ENCODE measurements at regions not wholly inside any gene's neighbourhood (a gene's known extent, or its start where the extent isn't known, plus 50 kb on each side); places are given as distances from the start of the nearest gene placed in this dataset.

- H3K36me3 ChIP-seq (replicated peaks; ENCODE audit: low read depth, low read length): no peaks in the 10 kb centered on the region
- no peaks in the 10 kb centered on the region for H3K9me3 ChIP-seq (ENCODE audit: insufficient read depth, low read length)
- no peak overlapping the region for H3K4me2 ChIP-seq (ENCODE audit: low read length)
- no peaks in the 10 kb centered on the region for H3K79me2 ChIP-seq (ENCODE audit: low read length)
- no peak overlapping the region for H2AFZ ChIP-seq (ENCODE audit: low read depth, low read length)
- H4K20me1 ChIP-seq (ENCODE audit: insufficient read depth, low read length): no peaks in the 10 kb centered on the region
- H3K9ac ChIP-seq (ENCODE audit: low read length): no peak overlapping the region
- no peaks in the 10 kb centered on the region for H3K27me3 ChIP-seq (ENCODE audit: low read depth, low read length)
- peaks cover 17% of the 10 kb centered on the region for H3K4me1 ChIP-seq (ENCODE audit: low read length)
- no peak overlapping the region for H3K27ac ChIP-seq (ENCODE audit: low read length)
- H3K4me3 ChIP-seq (ENCODE audit: low read length): no peak overlapping the region
- TF ChIP-seq EZH2phosphoT487 (IDR thresholded peaks at IDR 0.05; ENCODE audit: low read depth): no peak
- TF ChIP-seq CTCF (IDR thresholded peaks at IDR 0.05; ENCODE audit: low read depth, low read length): no peak
Observed at GRCh38 chr20:40773376-40773775, 84.3 kb upstream of the MAFB start.

- no peaks in the 10 kb centered on the region for H3K27me3 ChIP-seq (ENCODE audit: low read depth, low read length)
- no peaks in the 10 kb centered on the region for H3K36me3 ChIP-seq (replicated peaks; ENCODE audit: low read depth, low read length)
- no peak overlapping the region for H3K4me2 ChIP-seq (ENCODE audit: low read length)
- no peaks in the 10 kb centered on the region for H4K20me1 ChIP-seq (ENCODE audit: insufficient read depth, low read length)
- no peaks in the 10 kb centered on the region for H3K79me2 ChIP-seq (ENCODE audit: low read length)
- H3K4me3 ChIP-seq (ENCODE audit: low read length): no peak overlapping the region
- H3K4me1 ChIP-seq (ENCODE audit: low read length): peaks cover 26% of the 10 kb centered on the region
- no peak for TF ChIP-seq CTCF (IDR thresholded peaks at IDR 0.05; ENCODE audit: low read depth, low read length)
- TF ChIP-seq EZH2phosphoT487 (IDR thresholded peaks at IDR 0.05; ENCODE audit: low read depth): no peak
- H3K27ac ChIP-seq (ENCODE audit: low read length): no peak overlapping the region
- H3K9ac ChIP-seq (ENCODE audit: low read length): no peak overlapping the region
- no peak overlapping the region for H2AFZ ChIP-seq (ENCODE audit: low read depth, low read length)
- H3K9me3 ChIP-seq (ENCODE audit: insufficient read depth, low read length): no peaks in the 10 kb centered on the region
Observed at GRCh38 chr20:40774252-40774651, 85.2 kb upstream of the MAFB start.

GRCh38 chr20:40775561-40776146 lies 86.6 kb upstream of the MAFB start:
- no peak overlapping the region for H3K27ac ChIP-seq (ENCODE audit: low read length)
- no peak overlapping the region for H3K4me2 ChIP-seq (ENCODE audit: low read length)
- no peaks in the 10 kb centered on the region for H4K20me1 ChIP-seq (ENCODE audit: insufficient read depth, low read length)
- no peaks in the 10 kb centered on the region for H3K9me3 ChIP-seq (ENCODE audit: insufficient read depth, low read length)
- no peaks in the 10 kb centered on the region for H3K27me3 ChIP-seq (ENCODE audit: low read depth, low read length)
- TF ChIP-seq CTCF (IDR thresholded peaks at IDR 0.05; ENCODE audit: low read depth, low read length): no peak
- TF ChIP-seq EZH2phosphoT487 (IDR thresholded peaks at IDR 0.05; ENCODE audit: low read depth): no peak
- no peak overlapping the region for H3K4me3 ChIP-seq (ENCODE audit: low read length)
- no peaks in the 10 kb centered on the region for H3K79me2 ChIP-seq (ENCODE audit: low read length)
- H3K4me1 ChIP-seq (ENCODE audit: low read length): peaks cover 23% of the 10 kb centered on the region
- H2AFZ ChIP-seq (ENCODE audit: low read depth, low read length): no peak overlapping the region
- H3K36me3 ChIP-seq (replicated peaks; ENCODE audit: low read depth, low read length): no peaks in the 10 kb centered on the region
- H3K9ac ChIP-seq (ENCODE audit: low read length): no peak overlapping the region

DNA sequence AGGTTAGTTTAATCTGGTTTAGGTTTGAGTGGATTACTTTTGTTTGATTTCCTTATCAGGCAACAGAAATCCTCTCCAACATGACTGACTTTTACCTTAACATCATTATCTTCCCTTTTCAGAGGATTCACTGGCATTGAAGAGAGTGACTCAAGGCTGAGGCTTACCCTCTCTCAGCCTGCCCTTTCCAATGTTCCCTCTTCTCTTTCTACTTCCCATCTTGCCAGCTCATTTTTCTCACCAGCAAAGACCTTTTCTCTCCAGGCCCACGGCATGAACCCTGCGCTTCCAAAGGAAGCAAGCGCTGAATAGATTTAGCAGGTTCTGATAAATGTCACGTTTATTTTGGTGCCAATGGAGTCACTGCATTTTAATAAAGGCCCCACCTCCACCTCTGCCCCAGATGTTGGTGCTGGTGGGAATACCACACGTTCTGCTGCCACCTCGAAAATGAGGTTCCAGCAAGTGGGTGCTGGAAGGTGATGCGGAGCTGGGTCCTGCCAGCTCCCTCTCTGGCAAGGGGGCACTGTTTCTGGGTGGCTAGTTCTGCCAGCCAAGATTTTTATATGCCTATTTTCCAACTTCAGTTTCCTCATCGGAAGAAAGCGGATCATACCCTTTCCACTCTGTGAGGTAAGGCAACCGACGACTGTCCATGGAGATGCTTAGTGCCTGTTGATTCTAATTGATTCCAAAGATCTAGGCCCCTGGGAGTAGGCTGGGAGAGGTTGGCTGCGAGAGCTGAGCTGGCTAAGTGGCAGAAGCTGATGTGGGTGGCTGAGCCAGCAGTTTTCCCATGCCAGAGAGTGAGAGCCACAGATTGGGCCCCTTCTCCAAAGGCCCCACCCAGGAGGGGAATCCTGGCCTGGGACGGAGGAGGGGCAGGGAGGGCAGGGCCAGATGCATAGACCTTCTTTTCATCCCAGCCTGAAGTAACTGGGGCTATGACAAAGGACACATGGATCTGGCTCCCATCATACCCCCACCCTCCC lies 87.7 kb upstream of the MAFB start:
- H3K4me3 ChIP-seq (ENCODE audit: low read length): no peak overlapping the region
- H3K9me3 ChIP-seq (ENCODE audit: insufficient read depth, low read length): no peaks in the 10 kb centered on the region
- no peaks in the 10 kb centered on the region for H4K20me1 ChIP-seq (ENCODE audit: insufficient read depth, low read length)
- H2AFZ ChIP-seq (ENCODE audit: low read depth, low read length): no peak overlapping the region
- no peak for TF ChIP-seq CTCF (IDR thresholded peaks at IDR 0.05; ENCODE audit: low read depth, low read length)
- no peak for TF ChIP-seq EZH2phosphoT487 (IDR thresholded peaks at IDR 0.05; ENCODE audit: low read depth)
- H3K4me1 ChIP-seq (ENCODE audit: low read length): peaks cover 23% of the 10 kb centered on the region
- no peak overlapping the region for H3K27ac ChIP-seq (ENCODE audit: low read length)
- H3K36me3 ChIP-seq (replicated peaks; ENCODE audit: low read depth, low read length): no peaks in the 10 kb centered on the region
- H3K9ac ChIP-seq (ENCODE audit: low read length): no peak overlapping the region
- no peaks in the 10 kb centered on the region for H3K27me3 ChIP-seq (ENCODE audit: low read depth, low read length)
- no peak overlapping the region for H3K4me2 ChIP-seq (ENCODE audit: low read length)
- no peaks in the 10 kb centered on the region for H3K79me2 ChIP-seq (ENCODE audit: low read length)

All from OCI-LY3 (cell line).